PC-3 (cell line): ENCODE measurements at regions not wholly inside any gene's neighbourhood (a gene's known extent, or its start where the extent isn't known, plus 50 kb on each side); places are given as distances from the start of the nearest gene placed in this dataset.

Experiments
- ATAC-seq: fragments of 200-7000 bp; cut with Tn5 transposase; 2 replicates; pipeline ENCODE4 v1.9.1; 2020; ENCODE audit warnings: mild to moderate bottlenecking, moderate library complexity
- BruUV-seq: library from RNA; stranded (reverse); fragments of 400-500 nt; replicated peaks from 2 replicates; lab custom pipeline; 2021; lab: Mats Ljungman, UMichigan
- CTCF ChIA-PET: fragments of 300-600 bp; sonication (Branson Sonifier 250); formaldehyde crosslinking; loops from one replicate; lab custom pipeline; 2022; ENCODE audit warnings: antibody characterized with exemption; lab: Charles Lee
- POLR2A ChIA-PET: fragments of 300-600 bp; sonication (Branson Sonifier 250); formaldehyde crosslinking; loops from one replicate; lab custom pipeline; 2022; ENCODE audit warnings: antibody characterized with exemption; ENCODE audit not compliant: unreplicated experiment; lab: Charles Lee
- DNase-seq: peaks from one replicate; pipeline ENCODE4 v3.0.0-alpha.2; 2015
- H2AFZ ChIP-seq: fragments of 300-600 bp; sonication (generic); 2 replicates; pipeline ENCODE4 v1.6.0; 2016; ENCODE audit warnings: antibody characterized with exemption, low read length
- H3F3A ChIP-seq: fragments of 300-600 bp; sonication (generic); one replicate; pipeline ENCODE4 v1.6.0; 2017; ENCODE audit warnings: antibody characterized with exemption, low read length, control low read depth, mild to moderate bottlenecking; ENCODE audit not compliant: unreplicated experiment
- H3K27ac ChIP-seq: fragments of 300-600 bp; sonication (generic); 2 replicates; pipeline ENCODE4 v1.5.1; 2016; ENCODE audit warnings: mild to moderate bottlenecking, low read length
- H3K27me3 ChIP-seq: fragments of 300-600 bp; sonication (generic); 2 replicates; pipeline ENCODE4 v1.6.1; 2016; ENCODE audit warnings: low read length, mixed read lengths
- H3K36me3 ChIP-seq: fragments of 300-600 bp; sonication (generic); 2 replicates; pipeline ENCODE4 v1.6.1; 2016; ENCODE audit warnings: low read depth, mixed run types, low read length, mixed read lengths
- H3K4me1 ChIP-seq: fragments of 300-600 bp; sonication (generic); 2 replicates; pipeline ENCODE4 v1.5.1; 2016; ENCODE audit warnings: low read length; ENCODE audit not compliant: insufficient read depth
- H3K4me2 ChIP-seq: fragments of 300-600 bp; sonication (generic); 2 replicates; pipeline ENCODE4 v1.6.0; 2016; ENCODE audit warnings: low read length
- H3K4me3 ChIP-seq: fragments of 300-600 bp; sonication (generic); 2 replicates; pipeline ENCODE4 v1.5.1; 2016; ENCODE audit warnings: mild to moderate bottlenecking, low read length, mixed read lengths
- H3K79me2 ChIP-seq: fragments of 300-600 bp; sonication (generic); 2 replicates; pipeline ENCODE4 v1.6.1; 2017; ENCODE audit warnings: low read length, mixed read lengths
- H3K9ac ChIP-seq: fragments of 300-600 bp; sonication (generic); 2 replicates; pipeline ENCODE4 v1.6.0; 2016; ENCODE audit warnings: mild to moderate bottlenecking, low read length
- H3K9me2 ChIP-seq: fragments of 300-600 bp; sonication (generic); replicated peaks from 2 replicates; pipeline ENCODE4 v1.6.1; 2016; ENCODE audit warnings: mixed run types, low read length, mixed read lengths
- H3K9me3 ChIP-seq: fragments of 300-600 bp; sonication (generic); 2 replicates; pipeline ENCODE4 v1.6.1; 2016; ENCODE audit warnings: low read length, mixed read lengths
- H4K20me1 ChIP-seq: fragments of 300-600 bp; sonication (generic); 2 replicates; pipeline ENCODE4 v1.6.1; 2016; ENCODE audit warnings: low read length, mixed read lengths
- CTCF ChIP-seq: fragments of 300-600 bp; sonication (generic); conservative IDR thresholded peaks from 2 replicates; pipeline ENCODE4 v1.5.1; 2017; ENCODE audit warnings: antibody characterized with exemption, low read depth, mild to moderate bottlenecking, low read length
- EZH2 ChIP-seq: fragments of 300-600 bp; sonication (generic); IDR thresholded peaks from one replicate; pipeline ENCODE4 v1.6.1; 2017; ENCODE audit warnings: antibody characterized with exemption, mild to moderate bottlenecking, low read length; ENCODE audit not compliant: unreplicated experiment
- EZH2phosphoT487 ChIP-seq: fragments of 300-600 bp; sonication (generic); IDR thresholded peaks from 2 replicates; pipeline ENCODE4 v1.6.1; 2018; ENCODE audit warnings: mild to moderate bottlenecking, antibody characterized with exemption, low read length, borderline replicate concordance
- intact Hi-C: fragments of 100-400 bp; cut with micrococcal nuclease; formaldehyde crosslinking; loops from 2 replicates; pipeline ENCODE4 v1.9.0; 2023

- intact Hi-C loops: no loop called here
- H3K9me2 ChIP-seq: no peaks in the 10 kb centered on the region
- H3K9ac ChIP-seq: no peak overlapping the region
- ATAC-seq (no peak), DNase-seq (no peak)
- no peak overlapping the region for H2AFZ ChIP-seq
- no peaks in the 10 kb centered on the region for H4K20me1 ChIP-seq
- no peaks in the 10 kb centered on the region for H3K4me1 ChIP-seq
- no peaks in the 10 kb centered on the region for H3K27me3 ChIP-seq
- CTCF ChIA-PET: no interaction called here
- H3F3A ChIP-seq: no peaks in the 10 kb centered on the region
- POLR2A ChIA-PET: no interaction called here
- no peaks in the 10 kb centered on the region for H3K9me3 ChIP-seq
- no TSS peak for BruUV-seq
- H3K36me3 ChIP-seq: no peaks in the 10 kb centered on the region
- no peak overlapping the region for H3K27ac ChIP-seq
- H3K79me2 ChIP-seq: no peaks in the 10 kb centered on the region
- TF ChIP-seq EZH2 (no peak), EZH2phosphoT487 (no peak), CTCF (no peak)
- H3K4me2 ChIP-seq: no peak overlapping the region
- H3K4me3 ChIP-seq: no peak overlapping the region
Measured at GRCh38 chr5:71891856-71892255, 172.8 kb downstream of the CARTPT start.

- BruUV-seq: no TSS peak
- H2AFZ ChIP-seq: no peak overlapping the region
- ChIA-PET CTCF (no interaction called here), POLR2A (no interaction called here)
- H3K36me3 ChIP-seq: no peaks in the 10 kb centered on the region
- DNase-seq (no peak), ATAC-seq (no peak)
- no peaks in the 10 kb centered on the region for H3K79me2 ChIP-seq
- H3K4me3 ChIP-seq: no peak overlapping the region
- H3K9me2 ChIP-seq: no peaks in the 10 kb centered on the region
- no peak overlapping the region for H3K27ac ChIP-seq
- intact Hi-C loops: no loop called here
- no peaks in the 10 kb centered on the region for H3F3A ChIP-seq
- no peaks in the 10 kb centered on the region for H3K27me3 ChIP-seq
- no peaks in the 10 kb centered on the region for H3K9me3 ChIP-seq
- H3K9ac ChIP-seq: no peak overlapping the region
- TF ChIP-seq EZH2: no peak
- TF ChIP-seq EZH2phosphoT487: no peak
- TF ChIP-seq CTCF: no peak
- H3K4me1 ChIP-seq: no peaks in the 10 kb centered on the region
- H3K4me2 ChIP-seq: no peak overlapping the region
- H4K20me1 ChIP-seq: no peaks in the 10 kb centered on the region
Measured at GRCh38 chr5:71892641-71893365, 173.7 kb downstream of the CARTPT start.

GRCh38 chr5:71893451-71893850 is 174.4 kb downstream of the CARTPT start:
- Histone ChIP-seq H3K4me1 (no peaks in the 10 kb centered on the region), H3K79me2 (no peaks in the 10 kb centered on the region), H3K4me3 (no peak overlapping the region), H3K4me2 (no peak overlapping the region), H3K27me3 (no peaks in the 10 kb centered on the region), H3K36me3 (no peaks in the 10 kb centered on the region), H4K20me1 (no peaks in the 10 kb centered on the region), H2AFZ (no peak overlapping the region), H3K9me2 (no peaks in the 10 kb centered on the region), H3K9me3 (no peaks in the 10 kb centered on the region), H3F3A (no peaks in the 10 kb centered on the region), H3K9ac (no peak overlapping the region), H3K27ac (no peak overlapping the region)
- intact Hi-C loops: no loop called here
- CTCF ChIA-PET: no interaction called here
- BruUV-seq: no TSS peak
- no peak for DNase-seq
- no peak for ATAC-seq
- POLR2A ChIA-PET: no interaction called here
- TF ChIP-seq EZH2phosphoT487: no peak
- no peak for TF ChIP-seq CTCF
- no peak for TF ChIP-seq EZH2
